Mesenchymal stem cell (in vitro differentiated cells and primary cell): ENCODE measurements at regions not wholly inside any gene's neighbourhood (a gene's known extent, or its start where the extent isn't known, plus 50 kb on each side); places are given as distances from the start of the nearest gene placed in this dataset.

ENCODE experiments used
- DNase-seq: peaks from one replicate; pipeline ENCODE4 v3.0.0-alpha.2; 2013
- H2AFZ ChIP-seq: one replicate; pipeline ENCODE4 v1.6.1; 2013; ENCODE audit warnings: low read depth, mild to moderate bottlenecking, control low read depth, inconsistent platforms, low read length, moderate library complexity
- H2AK5ac ChIP-seq: 2 replicates; pipeline ENCODE4 v1.6.1; 2013; ENCODE audit warnings: low read length, moderate library complexity, mild to moderate bottlenecking, inconsistent platforms; ENCODE audit not compliant: severe bottlenecking
- H2BK120ac ChIP-seq: one replicate; pipeline ENCODE4 v1.6.1; 2013; ENCODE audit warnings: low read depth, mild to moderate bottlenecking, inconsistent platforms, low read length, moderate library complexity
- H2BK12ac ChIP-seq, 2 experiments: one replicate each; pipeline ENCODE4 v1.6.1; 2013; ENCODE audit warnings: inconsistent platforms in 2 of 2, low read length in 2 of 2, mild to moderate bottlenecking in 2 of 2, moderate library complexity in 2 of 2, control low read depth in 1 of 2
- H2BK15ac ChIP-seq: one replicate; pipeline ENCODE4 v1.6.1; 2013; ENCODE audit warnings: mild to moderate bottlenecking, low read depth, inconsistent platforms; ENCODE audit not compliant: poor library complexity, severe bottlenecking
- H2BK5ac ChIP-seq: 2 replicates; pipeline ENCODE4 v1.6.1; 2013; ENCODE audit warnings: low read depth, mild to moderate bottlenecking, low read length, control low read depth, inconsistent platforms; ENCODE audit not compliant: poor library complexity, severe bottlenecking
- H3K14ac ChIP-seq, 2 experiments: one replicate each; pipeline ENCODE4 v1.6.1; 2013; ENCODE audit warnings: inconsistent platforms in 2 of 2, low read length in 2 of 2, control low read depth in 1 of 2, mild to moderate bottlenecking in 1 of 2, moderate library complexity in 1 of 2
- H3K18ac ChIP-seq, 2 experiments: one replicate each; pipeline ENCODE4 v1.6.1; 2013; ENCODE audit warnings: inconsistent platforms in 2 of 2, low read length in 2 of 2, control low read depth in 1 of 2, low read depth in 1 of 2, mild to moderate bottlenecking in 1 of 2
- H3K23ac ChIP-seq, 2 experiments: one replicate each; pipeline ENCODE4 v1.6.1; 2013; ENCODE audit warnings: inconsistent platforms in 2 of 2, low read length in 2 of 2, mild to moderate bottlenecking in 2 of 2, moderate library complexity in 2 of 2, control low read depth in 1 of 2
- H3K27ac ChIP-seq: 2 replicates; pipeline ENCODE4 v1.5.1; 2013; ENCODE audit warnings: mild to moderate bottlenecking, moderate library complexity, low read length, control low read depth, inconsistent platforms; ENCODE audit not compliant: poor library complexity, severe bottlenecking
- H3K27me3 ChIP-seq, 2 experiments: 2 replicates each; pipeline versions ENCODE4 v1.6.1 to v1.7.0; 2013; ENCODE audit warnings: low read length in 2 of 2, mild to moderate bottlenecking in 2 of 2, moderate library complexity in 2 of 2, control low read depth in 1 of 2, inconsistent platforms in 1 of 2; ENCODE audit not compliant: control insufficient read depth in 1 of 2, insufficient read depth in 1 of 2
- H3K36me3 ChIP-seq, 2 experiments: 2 replicates each; pipeline versions ENCODE4 v1.6.1 to v1.7.0; 2013; ENCODE audit warnings: low read length in 2 of 2, control low read depth in 1 of 2, inconsistent platforms in 1 of 2, low read depth in 1 of 2, mild to moderate bottlenecking in 1 of 2; ENCODE audit not compliant: insufficient read depth in 2 of 2, control insufficient read depth in 1 of 2
- H3K4ac ChIP-seq, 2 experiments: one replicate each; pipeline ENCODE4 v1.6.1; 2013; ENCODE audit warnings: inconsistent platforms in 2 of 2, low read length in 2 of 2, mild to moderate bottlenecking in 2 of 2, moderate library complexity in 2 of 2, control low read depth in 1 of 2, low read depth in 1 of 2
- H3K4me1 ChIP-seq: 2 replicates; pipeline ENCODE4 v1.6.1; 2013; ENCODE audit warnings: low read depth, low read length, control low read depth; ENCODE audit not compliant: control insufficient read depth, insufficient read depth
- H3K4me2 ChIP-seq: 2 replicates; pipeline ENCODE4 v1.6.1; 2013; ENCODE audit warnings: low read length, mild to moderate bottlenecking, inconsistent platforms; ENCODE audit not compliant: poor library complexity, severe bottlenecking
- H3K4me3 ChIP-seq, 2 experiments: 2 replicates each; pipeline versions ENCODE4 v1.5.1 to v1.7.0; 2013; ENCODE audit warnings: low read length in 2 of 2, mild to moderate bottlenecking in 2 of 2, control low read depth in 1 of 2, low read depth in 1 of 2; ENCODE audit not compliant: insufficient read depth in 1 of 2
- H3K79me1 ChIP-seq: replicated peaks from 2 replicates; pipeline ENCODE4 v1.6.1; 2013; ENCODE audit warnings: mild to moderate bottlenecking, control low read depth, low read length, inconsistent platforms; ENCODE audit not compliant: poor library complexity, severe bottlenecking
- H3K9ac ChIP-seq: 2 replicates; pipeline ENCODE4 v1.7.0; 2013; ENCODE audit warnings: mild to moderate bottlenecking, low read length, moderate library complexity
- H3K9me3 ChIP-seq: 2 replicates; pipeline ENCODE4 v1.7.0; 2013; ENCODE audit warnings: mild to moderate bottlenecking, low read length; ENCODE audit not compliant: control insufficient read depth
- H4K8ac ChIP-seq: one replicate; pipeline ENCODE4 v1.6.1; 2013; ENCODE audit warnings: inconsistent platforms, mild to moderate bottlenecking, low read length, moderate library complexity
- H4K91ac ChIP-seq: one replicate; pipeline ENCODE4 v1.6.1; 2013; ENCODE audit warnings: mild to moderate bottlenecking, low read length, inconsistent platforms
- WGBS: methylation state at CpG from one replicate; pipeline ENCODE4 v1.1.7; 2013; ENCODE audit warnings: mixed read lengths; 5-methylcytosine and 5-hydroxymethylcytosine counted together

GRCh38 chr4:14091966-14092365, 464.4 kb upstream of the BOD1L1 start:
- Histone ChIP-seq H2BK12ac (no peak overlapping the region), H2BK15ac (no peak overlapping the region), H3K9me3 (peaks cover 8% of the 10 kb centered on the region), H3K9ac (no peak overlapping the region), H2AK5ac (no peak overlapping the region), H4K91ac (no peak overlapping the region), H2BK120ac (no peak overlapping the region), H2BK5ac (no peak overlapping the region), H3K4ac (no peak overlapping the region), H4K8ac (no peak overlapping the region), H2AFZ (no peak overlapping the region), H3K14ac (no peak overlapping the region), H3K27ac (no peak overlapping the region), H3K18ac (no peak overlapping the region), H3K4me1 (no peaks in the 10 kb centered on the region), H3K23ac (no peak overlapping the region), H3K4me2 (no peak overlapping the region), H3K79me1 (no peaks in the 10 kb centered on the region), H3K4me3 (no peak overlapping the region), H3K36me3 (no peaks in the 10 kb centered on the region), H3K27me3 (no peaks in the 10 kb centered on the region)
- no peak for DNase-seq
- WGBS, result 59% methylated on average over 2 of the region's 2 CpGs

GRCh38 chr4:14092741-14093140, 465.2 kb upstream of the BOD1L1 start:
- Histone ChIP-seq H3K4ac (no peak overlapping the region), H3K79me1 (no peaks in the 10 kb centered on the region), H2AK5ac (no peak overlapping the region), H2BK120ac (no peak overlapping the region), H2BK12ac (no peak overlapping the region), H3K9me3 (peaks cover 8% of the 10 kb centered on the region), H3K27me3 (no peaks in the 10 kb centered on the region), H3K4me2 (no peak overlapping the region), H3K4me3 (no peak overlapping the region), H3K27ac (no peak overlapping the region), H2BK15ac (no peak overlapping the region), H3K23ac (no peak overlapping the region), H2AFZ (no peak overlapping the region), H4K8ac (no peak overlapping the region), H3K18ac (no peak overlapping the region), H3K4me1 (no peaks in the 10 kb centered on the region), H3K14ac (no peak overlapping the region), H3K36me3 (no peaks in the 10 kb centered on the region), H2BK5ac (no peak overlapping the region), H3K9ac (no peak overlapping the region), H4K91ac (no peak overlapping the region)
- WGBS, result 88% methylated on average over 3 of the region's 3 CpGs
- DNase-seq, result no peak

- Histone ChIP-seq H2AK5ac (no peak overlapping the region), H3K4me2 (no peak overlapping the region), H3K27ac (no peak overlapping the region), H3K4ac (no peak overlapping the region), H3K36me3 (no peaks in the 10 kb centered on the region), H3K27me3 (no peaks in the 10 kb centered on the region), H3K9me3 (peaks cover 7% of the 10 kb centered on the region), H2AFZ (no peak overlapping the region), H3K4me1 (no peaks in the 10 kb centered on the region), H2BK120ac (no peak overlapping the region), H3K23ac (no peak overlapping the region), H3K18ac (no peak overlapping the region), H3K79me1 (no peaks in the 10 kb centered on the region), H3K4me3 (no peak overlapping the region), H3K14ac (no peak overlapping the region), H2BK5ac (no peak overlapping the region), H2BK15ac (no peak overlapping the region), H2BK12ac (no peak overlapping the region), H3K9ac (no peak overlapping the region), H4K91ac (no peak overlapping the region), H4K8ac (no peak overlapping the region)
- DNase-seq, result no peak
- WGBS, result no CpG with 5 or more reads among the region's 1 CpG
These were observed 468.3 kb upstream of the BOD1L1 start for GRCh38 chr4:14095831-14096230.

GRCh38 chr4:14096396-14096965, 469.0 kb upstream of the BOD1L1 start:
- no peak for DNase-seq
- WGBS, result 60% methylated on average over 4 of the region's 4 CpGs

More at GRCh38 chr4:14096396-14096965, 469.0 kb upstream of the BOD1L1 start:
- Histone ChIP-seq H3K9me3 (peaks cover under 1% of the 10 kb centered on the region), H2BK15ac (no peak overlapping the region), H3K79me1 (no peaks in the 10 kb centered on the region), H2BK120ac (no peak overlapping the region), H2AK5ac (no peak overlapping the region), H3K27ac (no peak overlapping the region), H3K4ac (no peak overlapping the region), H3K18ac (no peak overlapping the region), H4K8ac (no peak overlapping the region), H3K14ac (no peak overlapping the region), H3K9ac (no peak overlapping the region), H3K23ac (no peak overlapping the region), H4K91ac (no peak overlapping the region), H3K4me2 (no peak overlapping the region), H2AFZ (no peak overlapping the region), H3K36me3 (no peaks in the 10 kb centered on the region), H2BK5ac (no peak overlapping the region), H3K4me1 (no peaks in the 10 kb centered on the region), H3K4me3 (no peak overlapping the region), H2BK12ac (no peak overlapping the region), H3K27me3 (no peaks in the 10 kb centered on the region)
